K562 (cell line): ENCODE measurements at regions not wholly inside any gene's neighbourhood (a gene's known extent, or its start where the extent isn't known, plus 50 kb on each side); places are given as distances from the start of the nearest gene placed in this dataset.

Experiments used
- ATAC-seq: fragments of 200-7000 bp; cut with Tn5 transposase; 3 replicates; pipeline ENCODE4 v1.9.1; 2020; ENCODE audit warnings: moderate library complexity
- BruUV-seq: library from RNA; stranded (reverse); fragments of 400-500 nt; replicated peaks from 2 replicates; lab custom pipeline; 2021; lab: Mats Ljungman, UMichigan
- CTCF ChIA-PET: fragments of 300-600 bp; formaldehyde crosslinking; extraction: SDS; loops from one replicate; lab custom pipeline; 2021; ENCODE audit warnings: low intra/inter-chr PET ratio; lab: Yijun Ruan, JAX
- POLR2A ChIA-PET: fragments of 300-600, 350-650 bp; sonication (Branson Sonifier 250); formaldehyde crosslinking; extraction: SDS; loops from one replicate; lab custom pipeline; 2021; ENCODE audit warnings: antibody characterized with exemption, inconsistent platforms; lab: Yijun Ruan, JAX
- DNase-seq, 4 experiments: peaks; one replicate each; pipeline versions ENCODE4 v3.0.0 to v3.0.0-alpha.2; 2011 to 2018; ENCODE audit warnings: low spot score in 3 of 4, mixed read lengths in 3 of 4; ENCODE audit errors: extremely low read depth in 1 of 4
- FAIRE-seq: peaks from 2 replicates; lab custom pipeline; 2011; peaks lifted over from hg19 to GRCh38; lab: Jason Lieb, UNC
- H2AFZ ChIP-seq: 2 replicates; pipeline ENCODE4 v1.6.0; 2011; ENCODE audit warnings: low read depth, low read length, control low read depth, inconsistent platforms
- H3K27ac ChIP-seq: fragments of 200-600 bp; 3 replicates; pipeline ENCODE4 v1.8.0; 2011; ENCODE audit warnings: low read depth, mild to moderate bottlenecking, control low read depth, inconsistent platforms, low read length, moderate library complexity, mixed read lengths; ENCODE audit errors: extremely low read depth
- H3K27me3 ChIP-seq, 2 experiments: fragments of 300-600 bp in 1 of 2; 2 replicates in 1 of 2; 3 replicates in 1 of 2; pipeline versions ENCODE4 v1.6.0 to v1.8.0; 2011; ENCODE audit warnings: inconsistent platforms in 2 of 2, low read length in 2 of 2, mild to moderate bottlenecking in 1 of 2, mixed read lengths in 1 of 2, moderate library complexity in 1 of 2; ENCODE audit not compliant: control insufficient read depth in 2 of 2, insufficient read depth in 2 of 2
- H3K36me3 ChIP-seq: fragments of 300-600 bp; 3 replicates; pipeline ENCODE4 v1.8.0; 2011; ENCODE audit warnings: mild to moderate bottlenecking, low read length, inconsistent platforms; ENCODE audit not compliant: control insufficient read depth, insufficient read depth
- H3K4me1 ChIP-seq, 2 experiments: fragments of 200-600 bp in 1 of 2; replicated peaks in 1 of 2; 2 replicates in 1 of 2; 3 replicates in 1 of 2; pipeline versions ENCODE4 v1.5.1 to v1.8.0; 2011; ENCODE audit warnings: inconsistent platforms in 2 of 2, low read length in 2 of 2, mild to moderate bottlenecking in 1 of 2, mixed read lengths in 1 of 2, moderate library complexity in 1 of 2; ENCODE audit not compliant: control insufficient read depth in 2 of 2, insufficient read depth in 2 of 2
- H3K4me2 ChIP-seq: 2 replicates; pipeline ENCODE4 v1.6.1; 2011; ENCODE audit warnings: low read length, control low read depth, inconsistent platforms, mixed read lengths; ENCODE audit not compliant: insufficient read depth
- H3K4me3 ChIP-seq: fragments of 200-600 bp; sonication (generic), shearing (Covaris generic); 2 replicates; pipeline ENCODE4 v1.5.1; 2016; ENCODE audit warnings: control low read depth, inconsistent platforms
- H3K79me2 ChIP-seq: fragments of 200-600 bp; 3 replicates; pipeline ENCODE4 v1.8.0; 2011; ENCODE audit warnings: low read length, inconsistent platforms; ENCODE audit not compliant: control insufficient read depth, insufficient read depth
- H3K9ac ChIP-seq, 2 experiments: 2 replicates each; pipeline versions ENCODE4 v1.6.0 to v1.6.1; 2011; ENCODE audit warnings: low read depth in 2 of 2, low read length in 2 of 2, control low read depth in 1 of 2, inconsistent platforms in 1 of 2, mild to moderate bottlenecking in 1 of 2, mixed read lengths in 1 of 2; ENCODE audit not compliant: insufficient read depth in 1 of 2
- H3K9me1 ChIP-seq: one replicate; pipeline ENCODE4 v1.6.0; 2011; ENCODE audit warnings: inconsistent platforms, mild to moderate bottlenecking, low read length, moderate library complexity; ENCODE audit not compliant: control insufficient read depth, insufficient read depth
- H3K9me3 ChIP-seq: replicated peaks from 2 replicates; pipeline ENCODE4 v1.5.1; 2011; ENCODE audit warnings: low read depth, low read length, inconsistent platforms; ENCODE audit not compliant: control insufficient read depth, insufficient read depth
- H4K20me1 ChIP-seq: replicated peaks from 2 replicates; pipeline ENCODE4 v1.6.1; 2011; ENCODE audit warnings: low read length, inconsistent platforms, mixed read lengths; ENCODE audit not compliant: control insufficient read depth, insufficient read depth
- ATF2 ChIP-seq: sonication (generic); formaldehyde crosslinking; IDR thresholded peaks from 2 replicates; pipeline ENCODE4 v1.8.1; 2022; ENCODE audit warnings: missing genetic modification reagents
- E2F5 ChIP-seq: sonication (generic); formaldehyde crosslinking; IDR thresholded peaks from 2 replicates; pipeline ENCODE4 v1.8.0; 2022; ENCODE audit warnings: mild to moderate bottlenecking, missing genetic modification reagents
- FOXP1 ChIP-seq: sonication (generic); formaldehyde crosslinking; IDR thresholded peaks from 2 replicates; pipeline ENCODE4 v1.8.0; 2022; ENCODE audit warnings: mild to moderate bottlenecking, missing genetic modification reagents
- GABPB1 ChIP-seq: sonication (generic); formaldehyde crosslinking; IDR thresholded peaks from 2 replicates; pipeline ENCODE4 v1.8.0; 2022; ENCODE audit warnings: mild to moderate bottlenecking, missing genetic modification reagents
- NRF1 ChIP-seq, 2 experiments: fragments of 450-650 bp; IDR thresholded peaks in 1 of 2; conservative IDR thresholded peaks in 1 of 2; 2 replicates each; pipeline ENCODE4 v1.6.1; 2014; ENCODE audit warnings: mild to moderate bottlenecking in 2 of 2
- SMAD3 ChIP-seq: fragments of 450-650 bp; formaldehyde crosslinking; conservative IDR thresholded peaks from 2 replicates; pipeline ENCODE4 v1.4.0; 2020; ENCODE audit warnings: mild to moderate bottlenecking
- TCF7L2 ChIP-seq: fragments of 150-350 bp; IDR thresholded peaks from 2 replicates; pipeline ENCODE4 v1.6.1; 2016; ENCODE audit warnings: low read depth, mild to moderate bottlenecking, low read length, moderate library complexity
- ZNF3 ChIP-seq: fragments of 250-450 bp; sonication (Bioruptor Pico); IDR thresholded peaks from 2 replicates; pipeline ENCODE4 v1.5.0; 2021; ENCODE audit warnings: mild to moderate bottlenecking, moderate library complexity
- ZNF436 ChIP-seq: fragments of 250-450, 450-650 bp; sonication (Bioruptor Pico); formaldehyde crosslinking; IDR thresholded peaks from 2 replicates; pipeline ENCODE4 v1.7.0; 2020; ENCODE audit warnings: mild to moderate bottlenecking
- ZNF583 ChIP-seq: fragments of 250-450 bp; sonication (Bioruptor Pico); IDR thresholded peaks from 2 replicates; pipeline ENCODE4 v1.4.0; 2020
- ZSCAN32 ChIP-seq: fragments of 450-650 bp; formaldehyde crosslinking; IDR thresholded peaks from 2 replicates; pipeline ENCODE4 v1.4.0; 2020; ENCODE audit warnings: mild to moderate bottlenecking, moderate library complexity
- WGBS: fragments of 100-300 bp; shearing (Covaris generic); methylation state at CpG from one replicate; pipeline ENCODE4 v1.1.6; 2016; ENCODE audit warnings: low coverage, mixed read lengths; ENCODE audit not compliant: insufficient coverage; ENCODE audit errors: missing lambda C conversion rate; 5-methylcytosine and 5-hydroxymethylcytosine counted together
- in situ Hi-C: fragments of 300-500 bp; cut with MboI; formaldehyde crosslinking; loops from 4 replicates; pipeline ENCODE4 v1.15.0; 2018; ENCODE audit warnings: inconsistent platforms, mixed read lengths
- intact Hi-C: fragments of 100-400 bp; cut with micrococcal nuclease; formaldehyde crosslinking; loops from 2 replicates; pipeline ENCODE4 v1.14.2; 2022

- no peaks in the 10 kb centered on the region for H3K79me2 ChIP-seq
- 1% methylated on average over 6 of the region's 6 CpGs for WGBS
- DNase-seq (no peak), ATAC-seq (no peak), FAIRE-seq (no peak)
- H3K4me2 ChIP-seq = no peak overlapping the region
- H3K4me1 ChIP-seq = no peaks in the 10 kb centered on the region; a peak in 1 of 5 replicates
- intact Hi-C loops = no loop called here
- H4K20me1 ChIP-seq = no peaks in the 10 kb centered on the region
- H3K27me3 ChIP-seq = no peaks in the 10 kb centered on the region; a peak in 1 of 5 replicates
- BruUV-seq = no TSS peak
- H3K9me1 ChIP-seq = no peaks in the 10 kb centered on the region
- no peak overlapping the region for H3K27ac ChIP-seq
- ChIA-PET POLR2A (interaction anchor here (0.6 kb wide), 1 partner anchor 1221 kb away, joined by 3 read pairs; no protein-coding TSS in a partner anchor), CTCF (no interaction called here)
- H3K4me3 ChIP-seq = no peak overlapping the region
- H3K9me3 ChIP-seq = no peaks in the 10 kb centered on the region
- TF ChIP-seq NRF1 (conservative IDR thresholded peaks at IDR 0.05 in 1 of 2, IDR thresholded peaks at IDR 0.05 in 1 of 2) (no peak), ZNF3 (CRISPR knock-in tag) (no peak), GABPB1 (CRISPR knock-in tag) (no peak), SMAD3 (CRISPR knock-in tag) (no peak), ATF2 (CRISPR knock-in tag) (no peak), TCF7L2 (no peak), ZNF583 (no peak), ZSCAN32 (CRISPR knock-in tag) (no peak), FOXP1 (CRISPR knock-in tag) (no peak), E2F5 (CRISPR knock-in tag) (no peak), ZNF436 (CRISPR knock-in tag) (no peak)
- no peak overlapping the region for H2AFZ ChIP-seq
- no peaks in the 10 kb centered on the region for H3K36me3 ChIP-seq
- in situ Hi-C loops = no loop called here
- no peak overlapping the region for H3K9ac ChIP-seq
Measured at GRCh38 chr1:184298440-184299405, 88.1 kb upstream of the C1orf21 start.
